Adrenal gland (tissue), 5 donors: ENCODE measurements at regions not wholly inside any gene's neighbourhood (a gene's known extent, or its start where the extent isn't known, plus 50 kb on each side); places are given as distances from the start of the nearest gene placed in this dataset.

Source experiments
- CTCF ChIP-seq, 6 experiments: fragments of 450-650 bp in 4 of 6; fragments of 200-600 bp in 2 of 6; sonication (generic) in 1 of 6; IDR thresholded peaks; 1 replicate in 5 of 6; 2 replicates in 1 of 6; pipeline versions ENCODE4 v1.5.1 to v1.8.0; 2016 to 2021; ENCODE audit warnings: antibody characterized with exemption in 6 of 6, mild to moderate bottlenecking in 2 of 6, moderate library complexity in 1 of 6
- POLR2A ChIP-seq, 2 donors: fragments of 450-650 bp; IDR thresholded peaks; one replicate each; pipeline ENCODE4 v1.6.1; 2017; ENCODE audit warnings: antibody characterized with exemption in 2 of 2, mild to moderate bottlenecking in 2 of 2, moderate library complexity in 1 of 2
- donor health status: DM: no; HTN: no; CAD: no.

- TF ChIP-seq POLR2A (IDR thresholded peaks at IDR 0.05), result no peak
- TF ChIP-seq CTCF (IDR thresholded peaks at IDR 0.05), result no peak
Measured at GRCh38 chrX:82466994-82467393, 1041.1 kb upstream of the POU3F4 start.
